ENCODE measurements at regions not wholly inside any gene's neighbourhood (a gene's known extent, or its start where the extent isn't known, plus 50 kb on each side); places are given as distances from the start of the nearest gene placed in this dataset.

DNA sequence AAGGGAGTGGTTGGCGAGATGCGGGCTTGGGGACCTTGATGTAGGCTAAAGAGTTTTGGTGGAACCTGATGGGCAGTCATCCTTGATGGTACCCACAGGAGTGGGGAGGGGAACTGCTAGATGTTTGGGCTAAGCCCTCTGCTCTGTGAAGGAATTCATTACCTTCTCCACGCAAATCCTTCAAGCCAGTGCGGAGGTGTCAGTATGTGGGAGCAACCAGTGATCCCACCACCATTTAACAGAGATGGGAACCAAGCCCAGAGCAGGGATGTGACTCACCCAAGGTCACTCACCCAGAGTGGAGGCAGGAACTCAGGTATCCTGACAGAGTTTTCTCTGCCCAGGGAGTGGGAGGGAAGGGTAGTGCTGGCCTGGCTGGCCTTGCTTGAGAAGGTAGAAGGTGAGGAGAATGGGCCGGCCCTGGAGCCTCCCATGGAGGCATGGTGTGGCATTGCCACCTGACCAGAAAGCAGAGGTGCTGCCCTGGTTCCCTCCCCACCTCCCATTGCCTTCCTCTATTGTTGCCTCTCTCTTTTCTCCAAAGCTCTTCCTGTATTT lies 51.2 kb upstream of the STUM start:
- Histone ChIP-seq H3K79me2 (ENCODE audit: low read length) (no peaks in the 10 kb centered on the region), H4K20me1 (ENCODE audit: insufficient read depth, low read length) (no peaks in the 10 kb centered on the region), H3K4me2 (ENCODE audit: low read length) (no peak overlapping the region), H3K9me3 (ENCODE audit: insufficient read depth, low read length) (no peaks in the 10 kb centered on the region), H3K36me3 (replicated peaks; ENCODE audit: low read depth, low read length) (no peaks in the 10 kb centered on the region), H3K4me1 (ENCODE audit: low read length) (no peaks in the 10 kb centered on the region), H2AFZ (ENCODE audit: low read depth, low read length) (no peak overlapping the region), H3K4me3 (ENCODE audit: low read length) (no peak overlapping the region), H3K27me3 (ENCODE audit: low read depth, low read length) (no peaks in the 10 kb centered on the region; the same call in 1 of the 2 replicates), H3K27ac (ENCODE audit: low read length) (no peak overlapping the region), H3K9ac (ENCODE audit: low read length) (no peak overlapping the region)
- no peak for TF ChIP-seq EZH2phosphoT487 (IDR thresholded peaks at IDR 0.05; ENCODE audit: low read depth)
- TF ChIP-seq, protein P1, sequence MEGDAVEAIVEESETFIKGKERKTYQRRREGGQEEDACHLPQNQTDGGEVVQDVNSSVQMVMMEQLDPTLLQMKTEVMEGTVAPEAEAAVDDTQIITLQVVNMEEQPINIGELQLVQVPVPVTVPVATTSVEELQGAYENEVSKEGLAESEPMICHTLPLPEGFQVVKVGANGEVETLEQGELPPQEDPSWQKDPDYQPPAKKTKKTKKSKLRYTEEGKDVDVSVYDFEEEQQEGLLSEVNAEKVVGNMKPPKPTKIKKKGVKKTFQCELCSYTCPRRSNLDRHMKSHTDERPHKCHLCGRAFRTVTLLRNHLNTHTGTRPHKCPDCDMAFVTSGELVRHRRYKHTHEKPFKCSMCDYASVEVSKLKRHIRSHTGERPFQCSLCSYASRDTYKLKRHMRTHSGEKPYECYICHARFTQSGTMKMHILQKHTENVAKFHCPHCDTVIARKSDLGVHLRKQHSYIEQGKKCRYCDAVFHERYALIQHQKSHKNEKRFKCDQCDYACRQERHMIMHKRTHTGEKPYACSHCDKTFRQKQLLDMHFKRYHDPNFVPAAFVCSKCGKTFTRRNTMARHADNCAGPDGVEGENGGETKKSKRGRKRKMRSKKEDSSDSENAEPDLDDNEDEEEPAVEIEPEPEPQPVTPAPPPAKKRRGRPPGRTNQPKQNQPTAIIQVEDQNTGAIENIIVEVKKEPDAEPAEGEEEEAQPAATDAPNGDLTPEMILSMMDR (IDR thresholded peaks at IDR 0.05; ENCODE audit: low read depth, low read length), result no peak

DNA sequence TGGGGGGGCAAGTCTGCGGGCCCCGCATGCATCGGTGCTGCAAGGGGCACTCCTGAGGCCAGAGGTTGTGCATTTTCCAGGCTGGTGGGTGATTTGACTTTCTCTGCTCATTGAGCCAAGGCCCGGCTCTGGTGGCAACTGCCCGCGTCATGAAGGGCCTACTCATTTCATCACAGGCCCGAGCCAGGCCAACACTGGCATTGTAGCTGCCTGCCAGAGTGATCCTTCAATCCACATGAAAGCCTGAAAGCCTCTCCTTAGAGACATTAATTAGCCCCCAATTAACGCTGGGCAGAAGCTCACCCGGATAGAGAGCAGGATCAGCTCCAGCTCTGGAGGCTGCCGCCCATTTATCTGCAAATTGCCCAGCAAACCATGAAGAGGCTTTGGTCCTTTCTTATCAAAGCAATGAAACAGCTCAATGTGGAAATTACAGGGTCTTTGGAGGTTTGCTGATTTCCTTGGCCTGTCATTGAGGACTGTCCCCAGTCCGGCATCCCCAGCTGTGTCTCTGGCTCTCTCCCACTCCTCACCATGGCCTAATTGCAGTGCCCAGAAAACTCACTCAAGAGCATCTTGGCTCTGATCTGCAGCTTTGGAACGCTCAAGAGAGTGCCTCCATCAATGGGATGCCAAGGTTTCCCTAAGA lies 50.4 kb upstream of the STUM start:
- Histone ChIP-seq H3K4me2 (ENCODE audit: low read length) (no peak overlapping the region), H3K79me2 (ENCODE audit: low read length) (no peaks in the 10 kb centered on the region), H4K20me1 (ENCODE audit: insufficient read depth, low read length) (no peaks in the 10 kb centered on the region), H3K36me3 (replicated peaks; ENCODE audit: low read depth, low read length) (no peaks in the 10 kb centered on the region), H3K9ac (ENCODE audit: low read length) (no peak overlapping the region), H2AFZ (ENCODE audit: low read depth, low read length) (no peak overlapping the region), H3K9me3 (ENCODE audit: insufficient read depth, low read length) (no peaks in the 10 kb centered on the region), H3K27ac (ENCODE audit: low read length) (no peak overlapping the region), H3K4me1 (ENCODE audit: low read length) (no peaks in the 10 kb centered on the region), H3K27me3 (ENCODE audit: low read depth, low read length) (no peaks in the 10 kb centered on the region; the same call in 1 of the 2 replicates), H3K4me3 (ENCODE audit: low read length) (no peak overlapping the region)
- TF ChIP-seq, protein P1 (IDR thresholded peaks at IDR 0.05; ENCODE audit: low read depth, low read length), result no peak
- TF ChIP-seq EZH2phosphoT487 (IDR thresholded peaks at IDR 0.05; ENCODE audit: low read depth), result no peak

DNA sequence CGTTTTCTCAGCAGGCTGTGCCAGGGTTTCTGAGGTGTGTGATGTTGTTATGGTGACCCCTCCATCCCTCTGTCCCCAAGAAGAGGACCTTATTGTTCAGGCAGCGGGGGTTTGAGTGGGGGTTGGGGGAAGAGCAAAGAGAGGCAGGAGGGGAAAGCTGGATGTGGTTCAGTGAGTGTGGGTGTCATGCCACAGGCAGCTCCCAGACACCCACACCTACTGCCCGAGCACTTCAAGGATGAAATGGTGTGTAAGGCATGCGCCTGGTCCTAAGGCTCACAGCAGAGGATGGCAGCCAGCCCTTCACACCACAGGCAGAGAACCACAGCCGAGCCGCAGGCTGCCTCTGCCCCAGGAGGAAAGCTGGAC lies 49.9 kb upstream of the STUM start:
- no peak overlapping the region for H3K9ac ChIP-seq (ENCODE audit: low read length)
- H2AFZ ChIP-seq (ENCODE audit: low read depth, low read length), result no peak overlapping the region
- H3K9me3 ChIP-seq (ENCODE audit: insufficient read depth, low read length), result no peaks in the 10 kb centered on the region
- H3K4me1 ChIP-seq (ENCODE audit: low read length), result no peaks in the 10 kb centered on the region
- no peak overlapping the region for H3K4me3 ChIP-seq (ENCODE audit: low read length)
- TF ChIP-seq, protein P1 (IDR thresholded peaks at IDR 0.05; ENCODE audit: low read depth, low read length), result no peak
- no peak for TF ChIP-seq EZH2phosphoT487 (IDR thresholded peaks at IDR 0.05; ENCODE audit: low read depth)
- no peaks in the 10 kb centered on the region for H4K20me1 ChIP-seq (ENCODE audit: insufficient read depth, low read length)
- H3K79me2 ChIP-seq (ENCODE audit: low read length), result no peaks in the 10 kb centered on the region
- no peak overlapping the region for H3K27ac ChIP-seq (ENCODE audit: low read length)
- H3K36me3 ChIP-seq (replicated peaks; ENCODE audit: low read depth, low read length), result no peaks in the 10 kb centered on the region
- no peaks in the 10 kb centered on the region; the same call in 1 of the 2 replicates for H3K27me3 ChIP-seq (ENCODE audit: low read depth, low read length)
- H3K4me2 ChIP-seq (ENCODE audit: low read length), result no peak overlapping the region

Data from OCI-LY3 (cell line).